GM23338 (cell line): ENCODE measurements at regions not wholly inside any gene's neighbourhood (a gene's known extent, or its start where the extent isn't known, plus 50 kb on each side); places are given as distances from the start of the nearest gene placed in this dataset.

Experiments used
- ATAC-seq: fragments of 200-7000 bp; cut with Tn5 transposase; 3 replicates; pipeline ENCODE4 v1.9.1; 2020
- DNase-seq: peaks from one replicate; pipeline ENCODE4 v3.0.0-alpha.2; 2015; ENCODE audit warnings: low spot score
- H2AFZ ChIP-seq: fragments of 200-600 bp; sonication (generic); 2 replicates; pipeline ENCODE4 v1.8.0; 2016; ENCODE audit warnings: antibody characterized with exemption, mild to moderate bottlenecking, moderate library complexity
- H3F3A ChIP-seq: fragments of 200-600 bp; sonication (generic); replicated peaks from 2 replicates; pipeline ENCODE4 v1.8.0; 2017; ENCODE audit warnings: antibody characterized with exemption, mixed run types, low read depth
- H3K27ac ChIP-seq: fragments of 200-600 bp; sonication (generic); 2 replicates; pipeline ENCODE4 v1.6.1; 2016; ENCODE audit warnings: low read depth
- H3K27me3 ChIP-seq: fragments of 200-600 bp; sonication (generic); 2 replicates; pipeline ENCODE4 v1.8.0; 2016; ENCODE audit warnings: mild to moderate bottlenecking, mixed run types, moderate library complexity; ENCODE audit not compliant: insufficient read depth
- H3K36me3 ChIP-seq: fragments of 200-600 bp; sonication (generic); 2 replicates; pipeline ENCODE4 v1.8.0; 2016; ENCODE audit warnings: mild to moderate bottlenecking; ENCODE audit not compliant: insufficient read depth
- H3K4me1 ChIP-seq: fragments of 200-600 bp; sonication (generic); 2 replicates; pipeline ENCODE4 v1.8.0; 2016; ENCODE audit warnings: mild to moderate bottlenecking, moderate library complexity; ENCODE audit not compliant: insufficient read depth
- H3K4me2 ChIP-seq: fragments of 200-600 bp; sonication (generic); 2 replicates; pipeline ENCODE4 v1.7.1; 2017; ENCODE audit warnings: mixed run types
- H3K4me3 ChIP-seq: fragments of 200-600 bp; sonication (generic); 2 replicates; pipeline ENCODE4 v1.6.1; 2016; ENCODE audit warnings: mixed run types
- H3K79me2 ChIP-seq: fragments of 200-600 bp; sonication (generic); replicated peaks from 2 replicates; pipeline ENCODE4 v1.8.0; 2017; ENCODE audit warnings: mild to moderate bottlenecking; ENCODE audit not compliant: insufficient read depth
- H3K9me2 ChIP-seq: fragments of 200-600 bp; sonication (generic); 2 replicates; pipeline ENCODE4 v1.8.0; 2017; ENCODE audit not compliant: insufficient read depth
- H4K20me1 ChIP-seq: fragments of 200-600 bp; sonication (generic); replicated peaks from 2 replicates; pipeline ENCODE4 v1.8.0; 2017; ENCODE audit warnings: mild to moderate bottlenecking; ENCODE audit not compliant: insufficient read depth
- H3K27ac Mint-ChIP-seq: 2 replicates; pipeline ENCODE4 v1.8.0; 2020; ENCODE audit warnings: inconsistent platforms, mild to moderate bottlenecking, moderate library complexity, mixed read lengths
- H3K27me3 Mint-ChIP-seq: 3 replicates; pipeline ENCODE4 v1.8.0; 2022; ENCODE audit warnings: low read depth, mild to moderate bottlenecking, moderate library complexity, mixed read lengths, inconsistent platforms; ENCODE audit not compliant: insufficient read depth, poor library complexity
- H3K36me3 Mint-ChIP-seq: 3 replicates; pipeline ENCODE4 v1.8.0; 2021; ENCODE audit warnings: low read depth, mild to moderate bottlenecking, inconsistent platforms, moderate library complexity, mixed read lengths
- H3K4me1 Mint-ChIP-seq: 3 replicates; pipeline ENCODE4 v1.8.0; 2020; ENCODE audit warnings: mild to moderate bottlenecking, inconsistent platforms, mixed read lengths
- H3K4me3 Mint-ChIP-seq: 3 replicates; pipeline ENCODE4 v1.8.0; 2021; ENCODE audit warnings: moderate library complexity, mild to moderate bottlenecking, inconsistent platforms, mixed read lengths
- H3K9me3 Mint-ChIP-seq: 3 replicates; pipeline ENCODE4 v1.8.0; 2020; ENCODE audit warnings: moderate library complexity, mild to moderate bottlenecking, inconsistent platforms, mixed read lengths
- CREB1 ChIP-seq: fragments of 250-450 bp; sonication (Bioruptor Pico); IDR thresholded peaks from 2 replicates; pipeline ENCODE4 v1.5.0; 2020; ENCODE audit warnings: low read depth, mild to moderate bottlenecking, moderate library complexity
- CTCF ChIP-seq, 2 experiments: fragments of 200-600 bp in 1 of 2; sonication (generic) in 1 of 2; conservative IDR thresholded peaks; 2 replicates each; pipeline versions ENCODE4 v1.5.1 to v1.6.1; 2016 to 2017; ENCODE audit warnings: antibody characterized with exemption in 2 of 2, low read depth in 2 of 2, mild to moderate bottlenecking in 2 of 2, moderate library complexity in 1 of 2
- ETS1 ChIP-seq: IDR thresholded peaks from 2 replicates; pipeline ENCODE4 v1.6.1; 2016; ENCODE audit warnings: antibody characterized with exemption
- EZH2 ChIP-seq: fragments of 200-600 bp; sonication (generic); IDR thresholded peaks from one replicate; pipeline ENCODE4 v1.8.0; 2017; ENCODE audit warnings: antibody characterized with exemption, mild to moderate bottlenecking, low read depth; ENCODE audit not compliant: unreplicated experiment
- EZH2phosphoT487 ChIP-seq: fragments of 200-600 bp; sonication (generic); IDR thresholded peaks from one replicate; pipeline ENCODE4 v1.8.1; 2018; ENCODE audit warnings: antibody characterized with exemption; ENCODE audit not compliant: unreplicated experiment
- JUNB ChIP-seq: IDR thresholded peaks from one replicate; pipeline ENCODE4 v1.6.1; 2016; ENCODE audit warnings: antibody characterized with exemption; ENCODE audit not compliant: unreplicated experiment
- NANOG ChIP-seq: IDR thresholded peaks from 2 replicates; pipeline ENCODE4 v1.6.1; 2016; ENCODE audit warnings: antibody characterized with exemption, borderline replicate concordance
- POLR2AphosphoS5 ChIP-seq: IDR thresholded peaks from 2 replicates; pipeline ENCODE4 v1.6.1; 2016; ENCODE audit warnings: antibody characterized with exemption, low read depth
- REST ChIP-seq: IDR thresholded peaks from one replicate; pipeline ENCODE4 v1.6.1; 2018; ENCODE audit warnings: antibody characterized with exemption; ENCODE audit not compliant: unreplicated experiment
- STAT1 ChIP-seq: IDR thresholded peaks from one replicate; pipeline ENCODE4 v1.6.1; 2016; ENCODE audit warnings: antibody characterized with exemption; ENCODE audit not compliant: unreplicated experiment
- ZNF114 ChIP-seq: fragments of 250-450 bp; sonication (Bioruptor Pico); IDR thresholded peaks from 2 replicates; pipeline ENCODE4 v1.5.0; 2020; ENCODE audit warnings: mild to moderate bottlenecking, moderate library complexity
- ZNF331 ChIP-seq: fragments of 250-450 bp; sonication (Bioruptor Pico); IDR thresholded peaks from 2 replicates; pipeline ENCODE4 v1.5.0; 2020; ENCODE audit warnings: low read depth, mild to moderate bottlenecking, moderate library complexity
- ZNF462 ChIP-seq: fragments of 250-450 bp; sonication (Bioruptor Pico); IDR thresholded peaks from 2 replicates; pipeline ENCODE4 v1.5.0; 2020; ENCODE audit warnings: mild to moderate bottlenecking, moderate library complexity

GRCh38 chr6:66198062-66198624 lies 491.1 kb upstream of the EYS start:
- no peak overlapping the region for H3K27ac Mint-ChIP-seq
- no peaks in the 10 kb centered on the region for H3K27me3 Mint-ChIP-seq
- TF ChIP-seq POLR2AphosphoS5: no peak
- TF ChIP-seq STAT1: no peak
- no peak for TF ChIP-seq ETS1
- TF ChIP-seq EZH2phosphoT487: no peak
- TF ChIP-seq ZNF462: no peak
- no peak for TF ChIP-seq EZH2
- TF ChIP-seq CTCF (conservative IDR thresholded peaks at IDR 0.05; ENCODE audit: low read depth in 2 of 2): no peak
- TF ChIP-seq CREB1 (CRISPR knock-in tag): no peak
- no peak for TF ChIP-seq ZNF114
- no peak for TF ChIP-seq REST
- TF ChIP-seq ZNF331 (CRISPR knock-in tag): no peak
- no peak for TF ChIP-seq JUNB
- no peak for TF ChIP-seq NANOG
- peaks cover 22% of the 10 kb centered on the region for H3K36me3 Mint-ChIP-seq
- peak; percentile 2 for DNase-seq
- Histone ChIP-seq H3K36me3 (peaks cover 8% of the 10 kb centered on the region; the same call in 1 of the 2 replicates), H3K27me3 (no peaks in the 10 kb centered on the region), H3K4me1 (no peaks in the 10 kb centered on the region), H3K9me2 (peaks cover 4% of the 10 kb centered on the region; the same call in 1 of the 2 replicates), H3K27ac (no peak overlapping the region), H4K20me1 (no peaks in the 10 kb centered on the region), H2AFZ (no peak overlapping the region), H3K4me3 (no peak overlapping the region), H3K79me2 (no peaks in the 10 kb centered on the region), H3K4me2 (no peak overlapping the region), H3F3A (no peaks in the 10 kb centered on the region)
- no peak overlapping the region for H3K4me3 Mint-ChIP-seq
- peaks cover 48% of the 10 kb centered on the region for H3K9me3 Mint-ChIP-seq
- no peak for ATAC-seq
- no peaks in the 10 kb centered on the region for H3K4me1 Mint-ChIP-seq
